HL-60/S4 (cell line): ENCODE measurements at regions not wholly inside any gene's neighbourhood (a gene's known extent, or its start where the extent isn't known, plus 50 kb on each side); places are given as distances from the start of the nearest gene placed in this dataset.

Source experiments
- in situ Hi-C: fragments of 300-500 bp; cut with MboI; formaldehyde crosslinking; loops from 2 replicates; pipeline ENCODE4 v1.14.3; 2022; ENCODE audit warnings: low sequenced_read_pairs

DNA sequence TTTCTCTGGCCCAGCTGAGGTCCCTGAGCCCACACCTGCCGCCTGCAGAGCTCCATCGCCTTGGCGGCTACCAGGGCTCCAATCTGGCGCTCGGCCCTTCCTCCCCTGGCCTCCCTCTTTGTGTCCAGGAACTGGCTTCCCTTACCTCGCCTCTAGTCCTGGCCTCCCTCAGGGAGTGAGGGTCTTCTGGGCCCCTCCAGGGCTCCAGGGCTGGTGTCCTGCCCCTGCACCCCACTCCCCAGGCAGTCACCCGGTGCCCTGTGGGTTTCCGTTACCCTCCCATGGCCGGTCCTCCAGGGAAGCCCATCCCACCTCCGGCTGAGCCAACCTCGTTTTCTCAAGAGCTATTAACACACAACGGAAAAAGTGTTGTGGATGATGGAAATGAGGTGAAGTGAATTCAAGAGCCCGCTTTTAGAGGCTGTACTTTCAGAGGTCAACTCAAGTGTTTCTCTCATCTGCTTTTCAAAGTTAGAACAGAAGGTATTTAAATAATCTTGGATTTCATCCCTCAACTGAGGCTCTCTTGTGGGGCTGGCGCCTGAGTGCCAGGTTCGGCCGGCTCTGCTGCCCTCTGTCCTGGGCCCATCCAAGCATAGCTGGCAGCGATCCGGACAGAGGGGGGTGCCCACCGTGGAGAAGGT, 131.9 kb downstream of the ASB1 start:
- in situ Hi-C loops = no loop called here

DNA sequence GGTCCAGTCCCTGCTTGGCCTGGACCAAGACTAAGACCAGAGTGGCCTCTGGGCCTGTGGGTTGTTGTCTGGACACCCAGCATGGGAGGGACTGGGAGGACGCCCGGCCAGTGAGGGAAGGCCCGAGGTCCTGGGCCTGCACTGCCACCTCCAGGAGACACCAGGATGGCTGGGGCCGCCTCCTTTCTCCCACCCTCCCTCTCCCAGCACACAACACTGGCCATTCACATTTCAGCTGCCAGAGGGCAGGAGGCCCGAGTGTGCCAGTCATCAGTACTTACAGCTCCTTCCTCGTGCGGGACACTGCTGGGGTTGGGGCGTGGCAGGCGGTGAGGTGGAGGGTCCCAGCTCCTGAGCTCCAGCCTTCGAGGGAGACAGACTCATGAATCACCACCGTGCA, 133.5 kb downstream of the ASB1 start:
- in situ Hi-C loops = no loop called here

DNA sequence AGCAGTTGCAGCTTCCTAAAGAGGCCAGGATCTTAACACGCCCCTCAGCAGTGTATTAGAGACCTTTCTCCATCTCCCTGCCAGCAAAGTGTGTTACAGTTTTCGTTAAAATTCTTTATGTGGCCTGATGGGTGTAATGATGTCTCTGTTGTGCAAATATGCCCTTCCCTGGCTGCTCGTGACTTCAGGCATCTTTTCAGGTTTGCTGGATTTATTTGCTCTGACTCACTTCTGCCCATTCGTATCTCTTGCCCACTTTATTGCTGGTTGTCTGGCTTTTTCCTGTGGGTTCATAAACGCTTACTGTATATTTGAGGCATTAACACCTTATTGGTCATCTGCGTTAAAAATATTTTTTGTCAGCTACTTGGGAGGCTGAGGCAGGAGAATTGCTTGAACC, 134.5 kb downstream of the ASB1 start:
- in situ Hi-C loops = no loop called here

DNA sequence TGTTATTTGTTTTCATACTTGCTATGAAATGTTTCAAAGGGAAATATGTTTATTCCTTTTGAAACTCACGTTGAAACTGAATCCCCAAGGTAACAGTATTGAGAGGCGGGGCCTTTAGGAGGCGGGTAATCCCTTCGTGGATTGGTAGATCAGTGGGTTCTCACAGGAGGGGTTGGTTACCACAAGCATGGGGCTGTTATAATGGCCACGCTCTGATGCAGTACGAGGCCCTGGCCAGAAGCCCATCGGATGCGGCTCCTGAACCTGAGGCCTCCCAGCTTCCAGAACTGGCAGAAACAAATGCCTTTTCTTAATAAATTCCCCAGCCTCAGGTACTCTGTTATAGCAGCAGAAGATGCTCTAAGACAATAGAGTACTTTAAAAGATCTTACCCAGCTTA, 135.7 kb downstream of the ASB1 start:
- in situ Hi-C loops = no loop called here

DNA sequence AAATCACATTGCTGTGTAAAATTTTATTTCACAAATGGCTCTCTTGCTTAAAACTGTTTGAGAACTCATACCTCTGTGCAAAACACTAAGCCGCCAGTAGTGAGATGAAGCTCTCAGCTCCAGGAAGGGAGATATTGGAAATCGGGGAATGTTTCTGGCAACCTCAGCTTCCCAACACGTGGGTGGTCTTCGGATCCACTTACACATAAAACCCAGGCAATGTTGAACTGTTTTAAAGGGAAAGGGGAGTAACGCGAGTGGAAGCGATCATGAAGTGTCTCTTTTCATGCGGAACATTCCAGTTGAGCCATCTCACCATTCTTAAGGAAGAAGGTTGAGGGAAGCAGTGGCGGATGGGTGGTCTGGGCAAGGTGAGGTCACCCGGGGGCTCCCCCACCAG, 136.8 kb downstream of the ASB1 start:
- in situ Hi-C loops = no loop called here

DNA sequence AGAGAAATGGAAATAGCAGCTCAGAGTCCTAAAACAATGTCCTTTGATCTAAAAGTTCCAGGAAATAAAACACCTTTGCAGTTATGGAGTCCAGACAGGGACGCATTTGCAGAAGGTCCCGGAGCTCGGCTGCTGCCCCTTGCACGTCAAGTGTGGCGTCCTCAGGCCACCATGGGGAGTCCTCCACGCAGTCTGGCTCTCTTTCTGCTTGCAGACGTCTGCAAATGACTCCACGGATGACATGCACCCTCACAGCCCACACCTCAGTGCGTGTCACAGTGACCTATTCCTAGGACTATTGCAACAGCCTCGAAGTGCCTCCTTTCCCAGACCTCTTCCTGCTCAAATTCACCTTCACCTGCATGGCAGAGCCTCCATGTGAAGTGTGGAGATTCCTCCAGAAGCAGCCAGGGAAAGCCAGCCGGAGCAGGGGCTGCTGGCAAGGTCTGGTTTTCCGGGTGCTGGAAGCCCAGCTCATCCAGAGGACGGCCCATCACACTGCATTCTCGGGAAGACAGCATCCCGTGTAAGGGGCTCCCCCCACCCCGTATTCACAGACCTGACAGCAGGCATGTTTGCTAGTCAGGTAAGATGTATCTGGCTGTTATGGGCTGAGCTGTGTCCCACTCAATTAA, 137.7 kb downstream of the ASB1 start:
- in situ Hi-C loops = no loop called here

DNA sequence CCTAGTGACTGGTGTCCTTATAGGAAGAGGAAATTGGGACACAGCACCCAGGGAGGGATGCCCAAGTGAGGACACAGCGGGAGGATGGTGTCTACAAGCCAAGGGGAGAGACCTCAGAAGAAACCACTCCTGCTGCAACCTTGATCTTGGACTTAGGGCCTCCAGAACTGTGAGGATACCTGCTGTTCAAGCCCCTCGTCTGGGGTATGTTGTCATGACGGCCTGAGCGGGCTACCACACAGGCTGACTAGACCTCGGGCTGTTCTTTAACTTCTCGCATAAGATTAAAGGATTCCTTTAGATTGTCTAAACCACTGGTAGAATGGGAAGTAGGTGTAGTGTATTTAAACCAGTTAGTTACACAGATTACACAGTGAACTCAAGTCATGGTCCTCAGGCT, 138.3 kb downstream of the ASB1 start:
- in situ Hi-C loops = no loop called here

DNA sequence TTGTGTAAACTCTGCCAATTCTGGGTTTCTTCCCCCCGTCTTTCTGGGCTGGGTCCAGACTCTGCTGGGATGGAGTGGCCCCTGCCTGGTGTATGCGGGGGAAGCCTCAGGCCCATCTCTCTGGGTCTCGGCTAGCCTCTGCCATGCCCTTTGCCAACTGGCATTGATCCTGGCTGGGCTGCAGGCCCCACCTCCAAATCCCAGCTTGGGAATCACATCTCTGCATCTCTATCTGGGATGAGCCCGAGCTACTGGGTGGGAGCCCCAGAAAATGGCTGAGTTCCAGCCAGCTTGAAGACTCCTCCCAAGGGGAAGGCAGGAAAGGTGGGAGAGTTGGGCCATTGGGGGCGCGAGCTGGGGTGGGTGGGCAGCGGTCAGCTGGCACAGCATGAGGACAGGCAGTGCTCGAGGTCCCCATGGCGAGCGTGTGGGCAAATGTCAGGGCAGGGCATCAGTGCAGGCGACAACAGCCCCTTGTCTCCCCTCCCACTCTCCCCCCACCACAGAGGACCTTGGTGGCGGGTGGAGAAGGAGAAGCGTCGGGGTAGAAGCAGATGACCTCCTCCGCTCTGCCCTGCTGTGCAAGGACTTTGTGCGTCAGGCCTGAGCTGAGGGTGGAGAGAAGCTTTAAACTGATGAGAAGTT, 139.4 kb downstream of the ASB1 start:
- in situ Hi-C loops = no loop called here

DNA sequence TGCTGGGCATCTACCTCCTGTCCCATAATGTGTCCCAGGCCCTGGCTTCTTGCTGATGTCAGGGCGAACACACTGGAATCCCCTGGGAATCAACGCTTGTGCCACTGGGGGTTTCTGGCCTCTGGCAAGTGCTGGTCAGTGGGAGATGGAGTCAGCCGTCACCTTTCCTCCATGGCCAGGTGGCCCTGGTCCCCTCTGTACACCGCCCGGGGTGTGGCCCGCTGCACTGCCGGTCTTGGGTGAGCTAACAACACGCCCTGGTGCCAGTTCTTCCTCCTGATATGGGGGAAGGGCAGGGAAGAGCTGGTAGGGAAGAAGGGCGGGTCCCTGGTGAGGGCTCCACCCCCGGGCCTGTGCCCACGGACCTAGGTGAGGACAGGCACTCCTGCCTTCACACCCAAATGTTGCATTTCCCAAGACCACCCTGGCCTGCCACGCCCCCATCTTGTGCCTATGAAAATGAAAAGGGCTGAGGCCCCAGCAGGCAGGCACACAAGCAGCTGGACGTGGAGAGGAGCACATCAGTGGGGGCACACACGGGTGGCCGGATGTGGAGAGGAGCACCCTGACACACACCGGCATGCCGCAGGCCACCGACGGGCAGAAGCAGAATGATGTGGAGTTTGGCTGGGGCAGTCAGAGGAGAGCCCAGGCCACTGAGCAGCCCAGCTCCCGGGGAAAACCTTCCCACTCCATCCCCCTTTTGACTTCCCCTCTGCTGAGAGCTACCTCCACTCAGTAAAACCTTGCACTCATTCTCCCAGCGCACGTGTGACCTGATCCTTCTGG, 140.5 kb downstream of the ASB1 start:
- in situ Hi-C loops = no loop called here

DNA sequence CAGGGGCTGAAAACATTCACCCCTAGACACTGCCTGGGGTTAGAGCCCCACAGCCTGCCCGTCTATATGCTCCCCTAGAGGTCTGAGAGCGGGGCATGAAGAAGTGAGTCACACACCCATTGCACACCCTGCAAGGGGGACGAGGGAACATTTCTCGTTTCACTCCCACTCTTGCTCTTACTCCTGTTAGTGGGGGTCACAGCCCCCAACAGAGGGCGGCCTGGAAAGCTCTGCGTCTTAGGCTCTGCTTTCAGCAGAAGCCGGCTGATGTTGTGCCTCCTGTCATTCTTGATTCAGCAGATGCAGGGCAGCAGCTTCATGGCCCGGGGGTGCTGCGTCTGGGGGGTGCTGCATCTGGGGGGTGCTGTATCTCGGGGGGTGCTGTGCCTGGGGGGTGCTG, 141.3 kb downstream of the ASB1 start:
- in situ Hi-C loops = no loop called here

DNA sequence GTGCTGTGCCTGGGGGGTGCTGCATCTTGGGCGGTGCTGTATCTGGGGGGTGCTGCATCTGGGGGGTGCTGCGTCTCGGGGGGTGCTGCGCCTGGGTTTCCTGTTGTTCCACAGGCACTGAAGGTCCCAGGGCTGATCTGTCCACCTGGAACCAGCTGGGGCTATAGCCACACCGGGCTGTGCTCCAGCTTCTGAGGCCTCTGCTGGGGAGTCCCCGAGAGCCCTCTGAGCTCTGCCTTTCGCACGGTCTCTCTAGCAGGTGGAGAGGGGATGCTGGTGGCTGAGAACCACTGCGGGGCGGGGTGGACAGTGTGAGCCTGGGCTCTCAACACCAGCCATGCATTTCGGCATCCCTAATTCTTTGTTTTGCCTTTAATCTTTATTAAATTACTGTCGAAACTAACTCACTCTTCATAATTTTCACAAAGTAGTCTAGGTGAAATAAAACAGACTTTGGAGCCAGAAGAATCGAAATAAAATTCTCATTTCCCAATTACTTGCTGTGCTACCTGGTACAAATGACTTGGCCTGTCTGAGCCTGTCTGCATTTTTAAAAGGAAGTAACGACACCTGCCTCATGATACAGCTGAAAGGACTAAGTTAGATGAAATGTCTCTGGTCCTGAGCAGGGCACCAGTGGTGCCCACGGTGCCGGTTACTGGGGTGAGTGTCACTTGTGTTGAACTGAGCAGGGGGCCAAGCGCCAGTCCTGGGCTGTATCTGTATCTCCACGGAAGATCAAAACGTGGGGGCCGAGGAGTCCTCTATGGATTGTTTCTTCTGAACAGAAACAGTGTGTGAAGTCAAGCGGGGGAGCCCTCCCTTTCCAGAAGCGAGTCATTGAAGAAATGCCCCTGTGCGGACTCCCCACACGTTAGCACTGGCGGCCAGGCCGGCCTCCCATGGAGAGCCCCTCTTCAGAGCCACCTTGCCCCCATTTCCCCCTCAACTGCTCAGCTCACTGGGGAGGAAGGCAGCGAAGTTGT, 142.0 kb downstream of the ASB1 start:
- in situ Hi-C loops = no loop called here

DNA sequence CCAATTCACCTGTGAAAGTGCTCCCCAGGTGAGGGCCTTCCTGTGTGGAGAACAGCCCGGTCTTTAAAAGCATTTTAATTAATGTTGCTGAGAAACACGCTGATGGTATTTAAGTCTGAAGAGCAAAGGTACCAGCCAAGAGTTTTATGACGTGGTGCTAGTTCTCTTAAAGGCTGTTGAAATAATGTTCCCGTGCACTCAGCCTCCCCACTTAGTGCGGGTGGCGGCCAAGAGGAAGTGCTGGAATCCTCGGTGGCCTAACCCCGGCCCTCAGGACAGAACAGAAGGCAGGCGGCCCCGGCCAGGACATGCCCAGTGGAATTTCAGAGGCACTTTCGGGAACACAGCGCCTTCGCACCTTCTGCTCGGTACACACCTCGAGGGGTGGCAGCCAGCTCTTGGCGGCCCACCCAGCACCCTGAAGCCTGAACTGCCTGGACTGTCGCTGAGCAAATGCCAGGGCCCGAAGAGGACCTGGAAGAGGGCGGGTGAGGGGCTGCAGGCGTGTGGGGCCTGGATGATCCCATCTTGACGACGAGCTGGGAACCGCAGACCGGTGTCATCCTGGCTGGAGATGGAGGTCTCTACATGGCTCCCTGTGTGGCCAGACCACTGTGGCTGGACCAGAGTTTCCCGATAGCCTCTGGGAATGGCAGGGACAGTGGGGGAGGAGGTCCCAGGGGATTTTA, 142.9 kb downstream of the ASB1 start:
- in situ Hi-C loops = no loop called here

DNA sequence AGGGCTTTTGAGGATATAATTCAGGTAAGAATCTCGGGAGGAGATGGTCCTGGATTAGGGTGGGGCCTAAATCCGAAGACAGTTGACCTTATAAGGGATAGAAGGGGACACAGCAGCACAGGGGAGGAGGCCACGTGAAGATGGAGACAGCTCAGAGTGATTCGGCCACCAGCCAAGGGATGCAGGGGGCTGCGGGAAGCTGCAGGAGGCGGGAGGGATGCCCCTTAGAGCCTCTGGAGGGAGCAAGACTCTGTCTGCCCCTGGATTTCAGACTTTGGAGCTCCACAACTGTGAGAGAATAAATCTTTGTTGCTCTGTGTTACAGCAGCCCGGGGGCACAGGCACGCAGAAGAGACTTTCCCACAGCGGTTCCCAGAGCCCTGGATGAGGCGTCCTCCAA, 143.7 kb downstream of the ASB1 start:
- in situ Hi-C loops = no loop called here

DNA sequence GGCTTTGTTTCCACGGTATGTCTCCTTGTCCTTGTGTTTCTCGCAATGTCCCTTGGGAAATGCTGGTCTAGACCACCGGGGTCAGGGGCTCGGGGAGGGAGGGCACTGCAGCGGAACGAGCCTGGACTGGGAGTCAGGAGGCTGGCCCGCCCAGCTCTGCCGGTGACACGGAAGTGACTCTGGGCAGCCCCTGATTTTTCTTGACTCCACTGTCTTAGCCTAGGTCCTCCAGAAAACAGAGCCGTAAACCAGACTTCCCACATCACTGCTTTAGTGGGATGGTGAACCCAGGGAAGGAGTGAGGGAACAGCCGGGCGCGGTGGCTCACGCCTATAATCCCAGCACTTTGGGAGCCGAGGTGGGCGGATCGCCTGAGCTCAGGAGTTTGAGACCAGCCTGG, 144.2 kb downstream of the ASB1 start:
- in situ Hi-C loops = no loop called here

DNA sequence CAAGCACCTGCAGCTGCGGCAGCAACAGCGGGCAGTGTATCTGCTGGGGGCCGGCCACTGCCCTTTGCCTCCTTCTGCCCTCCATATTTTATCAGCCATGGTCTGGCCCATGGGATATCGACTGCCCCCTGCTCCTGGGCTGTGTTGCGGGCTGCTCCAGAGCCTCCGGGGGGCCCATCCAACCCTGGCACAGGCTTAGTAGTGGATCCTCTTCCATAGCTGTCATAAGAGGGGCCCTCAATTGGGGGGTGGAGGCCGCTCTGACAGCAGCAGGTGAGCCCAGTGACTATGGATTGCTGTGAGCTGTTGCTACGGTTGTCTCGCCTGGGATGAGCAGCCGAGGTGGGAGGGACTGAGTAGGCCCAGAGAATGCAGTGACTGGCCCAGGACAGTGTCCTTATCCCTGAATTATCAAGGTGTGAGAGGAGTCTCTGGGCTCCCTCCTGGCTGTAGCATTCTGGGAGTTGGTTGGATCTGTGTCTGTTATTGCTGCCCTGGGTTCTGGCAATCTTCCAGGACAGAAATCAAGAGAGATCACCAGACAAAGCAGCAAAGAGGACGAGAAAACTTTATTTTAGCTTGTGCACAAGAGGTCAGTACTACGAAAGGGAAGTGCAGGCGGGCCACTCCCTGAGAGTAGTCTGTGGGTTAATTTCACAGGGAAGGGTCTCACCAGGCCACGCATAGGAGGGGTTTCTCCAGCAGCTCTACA, 145.1 kb downstream of the ASB1 start:
- in situ Hi-C loops = no loop called here

DNA sequence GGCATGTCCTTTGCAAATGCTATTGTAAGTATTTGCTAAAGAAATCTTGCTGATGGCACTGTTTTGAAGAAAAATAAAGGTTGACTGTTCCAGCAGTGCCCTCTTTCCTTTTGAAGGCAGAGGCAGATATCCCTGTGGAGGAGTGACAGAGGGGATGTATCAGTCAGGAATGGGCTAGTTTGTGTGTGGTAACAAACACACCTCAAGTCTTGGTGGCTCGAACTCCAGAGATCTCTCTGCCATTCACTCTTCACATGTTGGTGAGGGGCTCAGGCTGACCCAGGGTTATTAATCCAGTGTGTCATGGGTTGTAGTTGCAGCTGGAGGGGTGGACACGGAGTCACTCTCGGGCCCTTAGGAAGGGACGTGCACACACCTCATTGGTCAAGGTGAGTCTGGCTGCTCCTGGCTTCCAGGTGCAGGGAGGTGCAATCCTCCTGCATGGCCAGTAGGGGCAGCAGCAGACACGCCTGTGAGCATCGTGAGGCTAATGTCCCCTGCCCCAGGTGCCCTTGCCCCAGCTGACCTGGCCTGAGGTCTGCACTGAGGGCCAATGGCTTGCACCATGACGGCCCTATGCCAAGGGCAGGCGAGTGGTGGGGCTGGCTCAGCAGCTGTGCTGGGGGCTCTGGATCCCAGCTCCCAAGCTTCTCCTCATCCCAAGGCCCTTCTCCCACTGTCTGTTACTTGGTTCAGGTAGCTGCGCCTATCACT, 146.5 kb downstream of the ASB1 start:
- in situ Hi-C loops = no loop called here

DNA sequence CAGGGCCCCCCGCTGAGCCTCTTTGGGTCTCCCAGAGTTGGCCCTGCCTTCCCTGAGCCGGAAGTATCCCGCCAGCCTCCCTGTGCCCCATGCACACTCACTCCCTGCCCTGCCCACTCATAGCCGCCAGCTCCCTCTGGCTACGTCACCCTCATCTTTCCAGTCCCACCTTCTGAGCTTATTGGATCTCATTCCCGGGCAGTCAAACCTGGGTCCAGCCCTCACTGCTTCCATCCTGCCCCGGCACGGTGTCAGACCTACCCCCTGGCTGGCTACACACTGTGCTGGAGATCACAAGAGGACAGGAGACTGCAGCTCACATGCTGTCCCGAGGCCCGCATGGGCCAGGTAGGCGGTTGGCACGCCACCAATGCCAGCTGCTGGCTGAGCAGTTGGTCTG, 147.2 kb downstream of the ASB1 start:
- in situ Hi-C loops = no loop called here

DNA sequence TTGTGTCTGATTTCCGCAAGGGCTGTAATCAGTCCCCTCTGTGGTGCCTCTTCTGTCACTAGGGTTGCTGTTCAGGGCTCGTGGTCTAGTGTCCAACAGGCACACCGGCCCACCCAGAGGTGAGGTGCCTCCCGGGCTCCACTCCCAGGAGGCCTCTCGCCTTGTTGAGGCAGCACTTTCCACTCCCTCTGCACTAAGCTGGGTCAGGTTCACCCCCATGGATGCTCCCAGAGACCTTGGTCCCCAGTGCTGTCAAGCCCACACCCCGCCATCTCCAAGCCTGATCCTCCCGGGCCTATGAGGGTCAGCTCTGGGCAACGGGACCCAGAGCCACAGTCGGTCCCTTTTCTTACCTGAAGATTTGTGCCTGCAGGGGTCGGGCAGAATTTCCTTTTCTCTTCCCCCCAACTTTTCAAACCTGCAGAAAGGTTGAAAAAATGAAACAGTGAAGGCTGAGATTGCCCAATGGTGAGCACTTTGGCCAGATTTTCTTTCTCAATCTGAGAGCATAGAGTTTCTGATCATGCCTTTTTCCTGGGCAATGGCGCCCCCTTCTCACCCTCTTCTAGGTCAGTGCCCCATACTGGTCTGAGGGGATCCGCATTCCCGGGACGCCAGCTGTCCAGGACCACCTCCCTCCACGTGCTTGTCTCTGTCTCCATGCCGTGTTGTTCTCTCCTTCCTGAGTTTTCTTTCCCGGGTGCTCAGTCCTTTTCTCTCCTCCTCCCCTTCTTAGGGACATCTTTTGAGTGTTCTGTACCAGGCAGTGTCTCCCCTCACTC, 148.0 kb downstream of the ASB1 start:
- in situ Hi-C loops = no loop called here
